ENCODE measurements at regions not wholly inside any gene's neighbourhood (a gene's known extent, or its start where the extent isn't known, plus 50 kb on each side); places are given as distances from the start of the nearest gene placed in this dataset.

DNA sequence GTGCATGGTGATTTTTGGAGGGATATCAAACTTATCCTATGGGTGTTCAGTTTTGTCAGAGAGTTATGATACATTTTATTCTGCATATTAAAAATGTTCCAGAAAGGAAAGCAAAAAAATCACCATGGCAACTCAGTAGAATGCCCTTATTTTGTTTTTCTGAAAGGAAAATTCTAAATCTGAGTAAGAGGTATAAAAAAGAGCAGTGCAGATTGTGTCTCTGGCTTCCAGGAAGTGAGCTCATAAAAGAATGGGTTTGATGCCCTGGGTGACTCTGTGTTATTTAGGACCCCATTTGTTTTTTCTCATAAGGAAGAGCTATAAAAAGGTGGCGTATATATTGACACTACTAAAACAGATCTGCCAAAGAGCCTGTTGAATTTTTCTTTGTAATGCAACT lies 128.8 kb downstream of the UCHL1 start:
- H3K4me1 ChIP-seq = peaks cover 49 to 52% of the 10 kb centered on the region in 2 donors
- TF ChIP-seq CTCF (IDR thresholded peaks at IDR 0.05 in 4 of 5, conservative IDR thresholded peaks at IDR 0.05 in 1 of 5) (no peak), POLR2A (IDR thresholded peaks at IDR 0.05) (no peak)

DNA sequence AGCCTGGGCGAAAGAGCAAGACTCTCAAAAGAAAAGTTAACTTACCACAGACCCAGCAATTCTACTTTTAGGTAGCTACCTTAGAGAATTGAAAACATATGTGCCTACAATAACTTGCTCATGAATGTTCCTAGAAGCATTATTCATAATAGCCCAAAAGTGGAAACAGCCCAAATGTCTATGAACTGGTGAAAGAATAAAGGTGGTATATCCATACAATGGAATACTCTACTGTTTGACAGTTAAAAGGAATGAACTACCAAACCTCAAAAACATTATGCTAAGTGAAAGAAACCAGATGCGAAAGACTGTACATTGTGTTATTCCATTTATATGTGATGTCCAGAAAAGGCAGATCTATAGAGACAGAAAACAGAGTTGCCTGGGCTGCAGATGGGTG lies 131.4 kb downstream of the UCHL1 start:
- Histone ChIP-seq H3K9me3 (no peaks in the 10 kb centered on the region), H3K36me3 (no peaks in the 10 kb centered on the region), H3K4me1 (peaks cover 27 to 42% of the 10 kb centered on the region in 2 donors), H3K27me3 (no peaks in the 10 kb centered on the region), H3K4me3 (no peak overlapping the region), H3K27ac (no peak overlapping the region)
- no peak for DNase-seq
- TF ChIP-seq CTCF (IDR thresholded peaks at IDR 0.05 in 4 of 5, conservative IDR thresholded peaks at IDR 0.05 in 1 of 5) (no peak), POLR2A (IDR thresholded peaks at IDR 0.05) (no peak)
- intact Hi-C loops (cut with DNase I; ENCODE audit: low total_unique reads) (no loop called here), in situ Hi-C loops (cut with MboI; ENCODE audit: low sequenced_read_pairs in 4 of 4) (no loop called here)
- no peak for ATAC-seq

More for the DNA sequence above, 128.8 kb downstream of the UCHL1 start:
- ATAC-seq = no peak
- Histone ChIP-seq H3K36me3 (no peaks in the 10 kb centered on the region), H3K4me3 (no peak overlapping the region), H3K27me3 (no peaks in the 10 kb centered on the region), H3K9me3 (no peaks in the 10 kb centered on the region), H3K27ac (no peak overlapping the region)
- intact Hi-C loops (cut with DNase I; ENCODE audit: low total_unique reads) (no loop called here), in situ Hi-C loops (cut with MboI; ENCODE audit: low sequenced_read_pairs in 4 of 4) (no loop called here)
- DNase-seq = no peak

DNA sequence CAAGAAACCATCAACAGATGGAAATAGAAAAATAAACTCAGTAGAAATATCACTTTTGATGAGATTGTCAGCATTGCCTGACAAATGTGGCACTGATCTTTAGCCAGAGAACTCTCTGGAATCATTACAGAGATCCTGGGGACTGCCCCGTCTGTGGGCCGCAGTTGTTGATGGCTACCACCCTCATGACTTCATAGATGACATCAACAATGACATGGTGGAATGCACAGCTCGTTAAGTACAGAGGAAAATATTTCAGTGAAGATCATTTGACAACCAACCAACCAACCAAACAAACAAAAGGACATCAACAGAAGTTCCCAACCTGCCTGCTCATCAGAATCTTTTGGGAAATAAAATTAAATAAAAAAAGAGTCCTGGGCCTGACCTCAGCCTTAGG lies 132.6 kb downstream of the UCHL1 start:
- peaks cover 17 to 41% of the 10 kb centered on the region in 2 donors for H3K4me1 ChIP-seq
- H3K27ac ChIP-seq = no peak overlapping the region
- no peaks in the 10 kb centered on the region for H3K27me3 ChIP-seq
- intact Hi-C loops (cut with DNase I; ENCODE audit: low total_unique reads) (no loop called here), in situ Hi-C loops (cut with MboI; ENCODE audit: low sequenced_read_pairs in 4 of 4) (no loop called here)
- no peak for DNase-seq
- no peak for ATAC-seq
- no peaks in the 10 kb centered on the region for H3K9me3 ChIP-seq
- TF ChIP-seq POLR2A (IDR thresholded peaks at IDR 0.05) = no peak
- no peak for TF ChIP-seq CTCF (IDR thresholded peaks at IDR 0.05 in 4 of 5, conservative IDR thresholded peaks at IDR 0.05 in 1 of 5)
- no peaks in the 10 kb centered on the region for H3K36me3 ChIP-seq
- H3K4me3 ChIP-seq = no peak overlapping the region

DNA sequence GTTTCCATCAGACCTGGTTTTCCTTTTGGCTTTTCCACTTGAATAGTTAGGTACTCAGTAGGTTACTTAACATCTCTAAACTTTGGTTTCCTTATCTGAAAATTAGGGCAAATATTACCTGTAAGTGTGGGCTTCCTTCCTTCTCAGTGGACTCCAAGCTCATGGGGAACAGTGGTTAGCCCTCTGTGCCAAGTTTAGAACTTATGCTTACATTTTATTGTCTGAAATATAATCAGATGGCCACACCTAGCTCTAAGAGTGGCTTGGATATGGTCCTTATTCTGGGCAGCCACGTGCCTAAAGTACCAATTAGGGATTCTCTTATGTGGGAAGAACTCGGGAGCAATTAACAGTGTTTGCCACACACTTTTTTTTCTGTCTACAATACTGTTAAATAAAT lies 133.9 kb downstream of the UCHL1 start:
- intact Hi-C loops (cut with DNase I; ENCODE audit: low total_unique reads) = no loop called here
- in situ Hi-C loops (cut with MboI; ENCODE audit: low sequenced_read_pairs in 4 of 4) = no loop called here
- ATAC-seq = no peak
- H3K9me3 ChIP-seq = no peaks in the 10 kb centered on the region
- no peaks in the 10 kb centered on the region for H3K27me3 ChIP-seq
- peaks cover 11 to 38% of the 10 kb centered on the region in 2 donors for H3K4me1 ChIP-seq
- no peak overlapping the region for H3K4me3 ChIP-seq
- no peak for TF ChIP-seq POLR2A (IDR thresholded peaks at IDR 0.05)
- no peak for TF ChIP-seq CTCF (IDR thresholded peaks at IDR 0.05 in 4 of 5, conservative IDR thresholded peaks at IDR 0.05 in 1 of 5)
- DNase-seq = no peak
- H3K27ac ChIP-seq = no peak overlapping the region
- H3K36me3 ChIP-seq = no peaks in the 10 kb centered on the region

DNA sequence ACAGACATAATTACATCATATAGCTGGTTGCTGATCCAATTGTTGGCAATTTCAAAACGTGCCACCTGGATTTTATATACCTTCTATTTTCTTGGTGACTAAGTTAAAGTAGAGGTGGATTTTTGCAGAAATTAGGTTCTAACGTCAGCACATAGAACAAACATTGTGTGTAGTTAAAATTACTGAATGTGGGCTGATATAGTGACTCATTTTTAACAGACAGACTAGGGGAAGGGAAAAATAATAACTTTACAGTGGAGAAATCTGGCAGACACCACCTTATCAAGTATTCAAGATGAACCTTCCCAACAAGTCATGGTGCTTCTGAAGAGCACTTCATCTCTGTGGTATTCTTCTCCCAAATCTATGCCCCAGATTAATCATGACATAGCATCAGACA lies 134.5 kb downstream of the UCHL1 start:
- DNase-seq = no peak

More for the DNA sequence above, 134.5 kb downstream of the UCHL1 start:
- H3K27ac ChIP-seq = no peak overlapping the region
- no peak for ATAC-seq
- H3K9me3 ChIP-seq = no peaks in the 10 kb centered on the region
- H3K4me3 ChIP-seq = no peak overlapping the region
- TF ChIP-seq CTCF (IDR thresholded peaks at IDR 0.05 in 4 of 5, conservative IDR thresholded peaks at IDR 0.05 in 1 of 5) (no peak), POLR2A (IDR thresholded peaks at IDR 0.05) (no peak)
- intact Hi-C loops (cut with DNase I; ENCODE audit: low total_unique reads) (no loop called here), in situ Hi-C loops (cut with MboI; ENCODE audit: low sequenced_read_pairs in 4 of 4) (no loop called here)
- H3K27me3 ChIP-seq = no peaks in the 10 kb centered on the region
- H3K4me1 ChIP-seq = peaks cover 12 to 36% of the 10 kb centered on the region in 2 donors
- H3K36me3 ChIP-seq = no peaks in the 10 kb centered on the region

Data from gastrocnemius medialis (tissue), 4 donors.